Fibroblast of lung (primary cell): ENCODE measurements at regions not wholly inside any gene's neighbourhood (a gene's known extent, or its start where the extent isn't known, plus 50 kb on each side); places are given as distances from the start of the nearest gene placed in this dataset.

ENCODE experiments used
- EZH2 ChIP-seq: IDR thresholded peaks from 2 replicates; pipeline ENCODE4 v1.5.1; 2012; ENCODE audit warnings: low read length, control low read depth, mild to moderate bottlenecking; ENCODE audit errors: missing control alignments
- TF ChIP-seq, protein P1 (sequence below), 2 donors: IDR thresholded peaks in 1 of 2; conservative IDR thresholded peaks in 1 of 2; 1 replicate in 1 of 2; 2 replicates in 1 of 2; pipeline ENCODE4 v1.5.1; 2011 to 2012; ENCODE audit warnings: low read length in 2 of 2, control low read depth in 1 of 2, inconsistent platforms in 1 of 2, low read depth in 1 of 2, mild to moderate bottlenecking in 1 of 2

DNA sequence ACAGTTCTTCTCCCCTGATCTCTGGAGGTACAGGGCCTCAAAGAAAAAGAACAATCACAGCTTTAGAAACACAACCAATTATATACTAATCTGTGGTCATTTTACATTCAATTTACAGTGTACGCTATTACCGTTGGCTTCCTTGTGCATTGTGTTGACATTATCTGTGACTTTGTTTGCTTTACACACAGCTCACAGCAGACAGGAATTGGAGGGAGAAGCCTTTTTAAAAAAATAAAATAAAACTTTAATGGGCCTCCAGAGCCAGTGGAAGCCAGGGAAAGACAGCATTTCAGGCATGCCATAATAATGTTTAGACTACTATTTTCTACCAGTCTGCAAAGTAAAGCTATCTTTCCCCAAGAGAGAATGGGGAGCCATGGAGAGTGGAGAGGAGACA lies 179.0 kb upstream of the ADO start:
- TF ChIP-seq, protein P1, sequence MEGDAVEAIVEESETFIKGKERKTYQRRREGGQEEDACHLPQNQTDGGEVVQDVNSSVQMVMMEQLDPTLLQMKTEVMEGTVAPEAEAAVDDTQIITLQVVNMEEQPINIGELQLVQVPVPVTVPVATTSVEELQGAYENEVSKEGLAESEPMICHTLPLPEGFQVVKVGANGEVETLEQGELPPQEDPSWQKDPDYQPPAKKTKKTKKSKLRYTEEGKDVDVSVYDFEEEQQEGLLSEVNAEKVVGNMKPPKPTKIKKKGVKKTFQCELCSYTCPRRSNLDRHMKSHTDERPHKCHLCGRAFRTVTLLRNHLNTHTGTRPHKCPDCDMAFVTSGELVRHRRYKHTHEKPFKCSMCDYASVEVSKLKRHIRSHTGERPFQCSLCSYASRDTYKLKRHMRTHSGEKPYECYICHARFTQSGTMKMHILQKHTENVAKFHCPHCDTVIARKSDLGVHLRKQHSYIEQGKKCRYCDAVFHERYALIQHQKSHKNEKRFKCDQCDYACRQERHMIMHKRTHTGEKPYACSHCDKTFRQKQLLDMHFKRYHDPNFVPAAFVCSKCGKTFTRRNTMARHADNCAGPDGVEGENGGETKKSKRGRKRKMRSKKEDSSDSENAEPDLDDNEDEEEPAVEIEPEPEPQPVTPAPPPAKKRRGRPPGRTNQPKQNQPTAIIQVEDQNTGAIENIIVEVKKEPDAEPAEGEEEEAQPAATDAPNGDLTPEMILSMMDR (conservative IDR thresholded peaks at IDR 0.05 in 1 of 2, IDR thresholded peaks at IDR 0.05 in 1 of 2; ENCODE audit: low read depth in 1 of 2, low read length in 2 of 2): no peak
- no peak for TF ChIP-seq EZH2
